DND-41 (cell line): ENCODE measurements at regions not wholly inside any gene's neighbourhood (a gene's known extent, or its start where the extent isn't known, plus 50 kb on each side); places are given as distances from the start of the nearest gene placed in this dataset.

Source experiments
- ATAC-seq: fragments of 200-7000 bp; cut with Tn5 transposase; 3 replicates; pipeline ENCODE4 v1.9.1; 2021; ENCODE audit warnings: low read depth; ENCODE audit not compliant: insufficient read depth
- DNase-seq: peaks from one replicate; pipeline ENCODE4 v3.0.0-alpha.2; 2020
- H2AFZ ChIP-seq: 2 replicates; pipeline ENCODE4 v1.6.0; 2012; ENCODE audit warnings: low read depth, low read length
- H3K27ac ChIP-seq: 2 replicates; pipeline ENCODE4 v1.5.1; 2012; ENCODE audit warnings: low read length, inconsistent platforms
- H3K27me3 ChIP-seq: fragments of 200-600 bp; sonication (generic); 2 replicates; pipeline ENCODE4 v1.6.0; 2012; ENCODE audit warnings: low read length, mild to moderate bottlenecking, inconsistent platforms; ENCODE audit not compliant: insufficient read depth, poor library complexity
- H3K36me3 ChIP-seq: 2 replicates; pipeline ENCODE4 v1.5.1; 2012; ENCODE audit warnings: low read length, inconsistent platforms; ENCODE audit not compliant: insufficient read depth
- H3K4me1 ChIP-seq: 2 replicates; pipeline ENCODE4 v1.5.1; 2012; ENCODE audit warnings: mild to moderate bottlenecking, low read length; ENCODE audit not compliant: insufficient read depth
- H3K4me2 ChIP-seq: 2 replicates; pipeline ENCODE4 v1.6.0; 2012; ENCODE audit warnings: mild to moderate bottlenecking, moderate library complexity, low read length, inconsistent platforms; ENCODE audit not compliant: insufficient read depth
- H3K4me3 ChIP-seq, 2 experiments: fragments of 200-600 bp in 1 of 2; shearing (Covaris generic) in 1 of 2; 2 replicates each; pipeline ENCODE4 v1.5.1; 2012 to 2016; ENCODE audit warnings: inconsistent platforms in 2 of 2, low read length in 2 of 2, mild to moderate bottlenecking in 2 of 2, low read depth in 1 of 2, moderate library complexity in 1 of 2
- H3K79me2 ChIP-seq: 2 replicates; pipeline ENCODE4 v1.6.0; 2012; ENCODE audit warnings: low read length, inconsistent platforms; ENCODE audit not compliant: insufficient read depth
- H3K9ac ChIP-seq: 2 replicates; pipeline ENCODE4 v1.6.0; 2012; ENCODE audit warnings: low read depth, mild to moderate bottlenecking, inconsistent platforms, low read length, moderate library complexity
- H3K9me3 ChIP-seq: 2 replicates; pipeline ENCODE4 v1.5.1; 2012; ENCODE audit warnings: low read length, moderate library complexity, mild to moderate bottlenecking, inconsistent platforms; ENCODE audit not compliant: insufficient read depth, severe bottlenecking
- H4K20me1 ChIP-seq: 2 replicates; pipeline ENCODE4 v1.6.0; 2012; ENCODE audit warnings: low read length; ENCODE audit not compliant: insufficient read depth
- EZH2 ChIP-seq: IDR thresholded peaks from 3 replicates; pipeline ENCODE4 v1.6.1; 2012; ENCODE audit warnings: borderline replicate concordance, low read depth, mild to moderate bottlenecking, moderate library complexity, low read length, inconsistent platforms; ENCODE audit not compliant: severe bottlenecking
- TF ChIP-seq, protein P1 (sequence below): IDR thresholded peaks from 2 replicates; pipeline ENCODE4 v1.5.1; 2012; ENCODE audit warnings: borderline replicate concordance, low read length, moderate library complexity, mild to moderate bottlenecking; ENCODE audit not compliant: poor library complexity, severe bottlenecking; ENCODE audit errors: extremely low read depth

DNA sequence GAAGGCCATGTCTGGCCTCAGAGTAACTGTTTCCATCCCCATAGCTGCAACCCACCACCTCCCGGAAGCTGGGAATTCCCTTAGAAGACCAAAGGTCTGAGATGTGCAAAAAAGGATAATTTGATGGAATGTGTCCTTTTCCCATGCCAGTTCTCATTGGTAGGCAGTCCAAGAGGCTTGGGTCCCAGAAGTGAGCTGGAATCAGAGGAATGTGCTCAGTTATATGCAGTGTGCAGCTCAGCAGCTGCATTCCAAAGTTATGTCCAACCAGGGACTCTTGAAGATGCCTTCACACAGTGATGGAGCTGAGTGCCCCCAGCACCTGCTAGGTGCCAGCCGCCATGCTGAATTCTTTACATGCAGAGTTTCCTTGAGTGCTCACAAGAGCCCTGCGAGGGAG is 583.9 kb upstream of the TBX3 start:
- no peaks in the 10 kb centered on the region for H3K27me3 ChIP-seq
- TF ChIP-seq, protein P1, sequence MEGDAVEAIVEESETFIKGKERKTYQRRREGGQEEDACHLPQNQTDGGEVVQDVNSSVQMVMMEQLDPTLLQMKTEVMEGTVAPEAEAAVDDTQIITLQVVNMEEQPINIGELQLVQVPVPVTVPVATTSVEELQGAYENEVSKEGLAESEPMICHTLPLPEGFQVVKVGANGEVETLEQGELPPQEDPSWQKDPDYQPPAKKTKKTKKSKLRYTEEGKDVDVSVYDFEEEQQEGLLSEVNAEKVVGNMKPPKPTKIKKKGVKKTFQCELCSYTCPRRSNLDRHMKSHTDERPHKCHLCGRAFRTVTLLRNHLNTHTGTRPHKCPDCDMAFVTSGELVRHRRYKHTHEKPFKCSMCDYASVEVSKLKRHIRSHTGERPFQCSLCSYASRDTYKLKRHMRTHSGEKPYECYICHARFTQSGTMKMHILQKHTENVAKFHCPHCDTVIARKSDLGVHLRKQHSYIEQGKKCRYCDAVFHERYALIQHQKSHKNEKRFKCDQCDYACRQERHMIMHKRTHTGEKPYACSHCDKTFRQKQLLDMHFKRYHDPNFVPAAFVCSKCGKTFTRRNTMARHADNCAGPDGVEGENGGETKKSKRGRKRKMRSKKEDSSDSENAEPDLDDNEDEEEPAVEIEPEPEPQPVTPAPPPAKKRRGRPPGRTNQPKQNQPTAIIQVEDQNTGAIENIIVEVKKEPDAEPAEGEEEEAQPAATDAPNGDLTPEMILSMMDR = no peak
- no peak for TF ChIP-seq EZH2

DNA sequence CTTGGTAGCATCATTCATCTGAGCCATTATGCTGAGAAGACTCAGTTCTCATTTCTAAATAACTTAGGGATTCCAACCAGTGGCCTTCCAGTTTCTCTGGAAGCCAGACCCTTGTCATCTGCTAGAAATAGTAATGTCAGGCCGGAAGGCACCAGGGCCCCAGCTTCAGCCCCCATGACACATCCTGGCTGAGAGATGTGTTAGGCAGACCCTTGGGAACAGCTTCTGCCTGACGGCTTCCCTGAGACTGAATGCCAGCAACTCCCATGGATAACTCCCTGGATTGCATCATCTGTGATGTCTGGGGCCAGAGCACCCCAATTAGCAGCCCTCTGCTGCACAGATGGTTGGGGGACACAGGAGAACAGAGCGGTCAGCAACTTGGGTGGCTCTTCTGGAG is 583.5 kb upstream of the TBX3 start:
- no peaks in the 10 kb centered on the region for H3K9me3 ChIP-seq
- no peaks in the 10 kb centered on the region for H4K20me1 ChIP-seq
- no peak overlapping the region for H3K27ac ChIP-seq
- H3K79me2 ChIP-seq = no peaks in the 10 kb centered on the region
- no peak for DNase-seq
- no peak overlapping the region for H3K4me3 ChIP-seq
- no peaks in the 10 kb centered on the region for H3K27me3 ChIP-seq
- TF ChIP-seq, protein P1 = no peak
- no peak for TF ChIP-seq EZH2
- H2AFZ ChIP-seq = no peak overlapping the region
- H3K4me2 ChIP-seq = no peak overlapping the region
- no peaks in the 10 kb centered on the region for H3K4me1 ChIP-seq
- ATAC-seq = no peak
- no peaks in the 10 kb centered on the region for H3K36me3 ChIP-seq
- no peak overlapping the region for H3K9ac ChIP-seq

More for the DNA sequence above, 583.9 kb upstream of the TBX3 start:
- no peak overlapping the region for H3K9ac ChIP-seq
- no peak overlapping the region for H3K27ac ChIP-seq
- H4K20me1 ChIP-seq = no peaks in the 10 kb centered on the region
- H3K36me3 ChIP-seq = no peaks in the 10 kb centered on the region
- no peak for DNase-seq
- no peak overlapping the region for H2AFZ ChIP-seq
- H3K4me1 ChIP-seq = no peaks in the 10 kb centered on the region
- H3K9me3 ChIP-seq = no peaks in the 10 kb centered on the region
- no peak overlapping the region for H3K4me2 ChIP-seq
- H3K4me3 ChIP-seq = no peak overlapping the region
- H3K79me2 ChIP-seq = no peaks in the 10 kb centered on the region
- no peak for ATAC-seq

DNA sequence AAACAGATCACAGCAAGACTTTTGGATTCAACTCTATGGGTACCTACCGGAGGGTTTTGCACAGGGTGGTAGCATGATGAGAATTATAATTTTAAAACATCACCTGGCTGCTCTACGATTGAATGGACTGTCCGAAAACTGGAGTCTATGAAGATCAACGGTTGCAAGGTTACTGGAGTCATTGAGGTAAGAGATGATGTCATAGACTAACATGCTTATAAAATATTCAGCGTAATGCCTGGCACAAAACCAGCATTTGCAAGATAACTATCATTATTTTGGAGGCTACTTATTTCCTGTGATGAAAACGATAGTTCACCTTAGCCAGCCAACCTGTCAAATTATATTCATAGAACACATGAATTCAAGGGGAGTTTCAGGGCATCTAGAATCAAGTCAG is 580.6 kb upstream of the TBX3 start:
- Histone ChIP-seq H3K9ac (no peak overlapping the region), H3K27me3 (no peaks in the 10 kb centered on the region), H3K9me3 (no peaks in the 10 kb centered on the region), H3K36me3 (no peaks in the 10 kb centered on the region), H2AFZ (no peak overlapping the region), H3K79me2 (no peaks in the 10 kb centered on the region), H3K4me2 (no peak overlapping the region), H3K4me3 (no peak overlapping the region), H3K4me1 (no peaks in the 10 kb centered on the region), H4K20me1 (no peaks in the 10 kb centered on the region), H3K27ac (no peak overlapping the region)
- DNase-seq (no peak), ATAC-seq (no peak)
- TF ChIP-seq EZH2 = no peak
- TF ChIP-seq, protein P1 = no peak
